HepG2 (cell line): ENCODE measurements at regions not wholly inside any gene's neighbourhood (a gene's known extent, or its start where the extent isn't known, plus 50 kb on each side); places are given as distances from the start of the nearest gene placed in this dataset.

Source experiments
- ATAC-seq: fragments of 200-7000 bp; cut with Tn5 transposase; 3 replicates; pipeline ENCODE4 v1.9.1; 2020; ENCODE audit warnings: mild to moderate bottlenecking, moderate library complexity
- BruUV-seq: library from RNA; stranded (reverse); fragments of 400-500 nt; replicated peaks from 2 replicates; lab custom pipeline; 2021; lab: Mats Ljungman, UMichigan
- CTCF ChIA-PET: fragments of 300-600 bp; formaldehyde crosslinking; extraction: SDS; loops from one replicate; lab custom pipeline; 2021; ENCODE audit warnings: low total read pairs, inconsistent platforms, low intra/inter-chr PET ratio; lab: Yijun Ruan, JAX
- POLR2A ChIA-PET: fragments of 350-600 bp; sonication (Branson Sonifier 250); formaldehyde crosslinking; loops from one replicate; lab custom pipeline; 2020; ENCODE audit warnings: antibody characterized with exemption, inconsistent platforms; lab: Yijun Ruan, JAX
- DNase-seq: peaks from one replicate; pipeline ENCODE4 v3.0.0-alpha.2; 2015; ENCODE audit warnings: low spot score
- FAIRE-seq: peaks from 3 replicates; lab custom pipeline; 2011; peaks lifted over from hg19 to GRCh38; lab: Jason Lieb, UNC
- H2AFZ ChIP-seq: one replicate; pipeline ENCODE4 v1.6.1; 2011; ENCODE audit warnings: low read length, inconsistent platforms
- H3K27ac ChIP-seq: fragments of 300-600 bp; 3 replicates; pipeline ENCODE4 v1.8.0; 2011; ENCODE audit warnings: mixed run types, mild to moderate bottlenecking, mixed read lengths, low read length, inconsistent platforms; ENCODE audit not compliant: insufficient read depth; ENCODE audit errors: extremely low read length
- H3K27me3 ChIP-seq, 2 experiments: fragments of 200-600 bp in 1 of 2; 2 replicates in 1 of 2; 3 replicates in 1 of 2; pipeline versions ENCODE4 v1.6.0 to v1.8.0; 2011; ENCODE audit warnings: low read length in 2 of 2, mild to moderate bottlenecking in 2 of 2, moderate library complexity in 2 of 2, inconsistent platforms in 1 of 2; ENCODE audit not compliant: insufficient read depth in 2 of 2, control insufficient read depth in 1 of 2
- H3K36me3 ChIP-seq, 2 experiments: fragments of 200-600 bp in 1 of 2; replicated peaks in 1 of 2; 2 replicates in 1 of 2; 3 replicates in 1 of 2; pipeline versions ENCODE4 v1.5.1 to v1.8.0; 2011; ENCODE audit warnings: low read length in 2 of 2, inconsistent platforms in 1 of 2; ENCODE audit not compliant: insufficient read depth in 2 of 2, control insufficient read depth in 1 of 2
- H3K4me1 ChIP-seq: 2 replicates; pipeline ENCODE4 v1.5.1; 2012; ENCODE audit warnings: low read length, inconsistent platforms; ENCODE audit not compliant: insufficient read depth
- H3K4me2 ChIP-seq: 2 replicates; pipeline ENCODE4 v1.6.0; 2011; ENCODE audit warnings: low read depth, low read length, inconsistent platforms
- H3K4me3 ChIP-seq, 3 experiments: fragments of 200-600 bp in 1 of 3; sonication (generic), shearing (Covaris generic) in 1 of 3; replicated peaks in 1 of 3; 2 replicates each; pipeline ENCODE4 v1.5.1; 2011 to 2016; ENCODE audit warnings: low read length in 3 of 3, inconsistent platforms in 2 of 3, low read depth in 2 of 3, mild to moderate bottlenecking in 2 of 3, control low read depth in 1 of 3, mixed read lengths in 1 of 3; ENCODE audit not compliant: insufficient read depth in 1 of 3
- H3K79me2 ChIP-seq: one replicate; pipeline ENCODE4 v1.6.1; 2011; ENCODE audit warnings: low read length, inconsistent platforms; ENCODE audit not compliant: insufficient read depth
- H3K9ac ChIP-seq: 2 replicates; pipeline ENCODE4 v1.6.0; 2011; ENCODE audit warnings: mild to moderate bottlenecking, low read depth, low read length, inconsistent platforms; ENCODE audit not compliant: insufficient read depth
- H3K9me3 ChIP-seq: 2 replicates; pipeline ENCODE4 v1.5.1; 2012; ENCODE audit warnings: mild to moderate bottlenecking, low read length
- H4K20me1 ChIP-seq: 2 replicates; pipeline ENCODE4 v1.6.0; 2011; ENCODE audit warnings: inconsistent platforms, mild to moderate bottlenecking, low read length, moderate library complexity; ENCODE audit not compliant: insufficient read depth
- ATF7-NPFF ChIP-seq: sonication (generic); formaldehyde crosslinking; IDR thresholded peaks from 2 replicates; pipeline ENCODE4 v1.8.1; 2023; ENCODE audit warnings: mild to moderate bottlenecking, low read depth, missing genetic modification reagents, moderate library complexity
- ATM ChIP-seq: fragments of 450-650 bp; IDR thresholded peaks from 2 replicates; pipeline ENCODE4 v1.7.1; 2017; ENCODE audit warnings: mild to moderate bottlenecking, borderline replicate concordance
- FOXO1 ChIP-seq: sonication (generic); formaldehyde crosslinking; IDR thresholded peaks from 2 replicates; pipeline ENCODE4 v1.4.0; 2020; ENCODE audit warnings: missing genetic modification reagents
- HHEX ChIP-seq: IDR thresholded peaks from 2 replicates; pipeline ENCODE4 v1.6.1; 2016; ENCODE audit warnings: control low read depth
- RBAK ChIP-seq: sonication (generic); formaldehyde crosslinking; IDR thresholded peaks from 2 replicates; pipeline ENCODE4 v1.5.1; 2020; ENCODE audit warnings: mild to moderate bottlenecking, missing genetic modification reagents
- RBM39 ChIP-seq: fragments of 200-400 bp; formaldehyde crosslinking; IDR thresholded peaks from one replicate; pipeline ENCODE4 v1.6.1; 2018; ENCODE audit warnings: antibody characterized with exemption, mild to moderate bottlenecking, low read depth, low read length; ENCODE audit not compliant: poor library complexity, severe bottlenecking
- ZNF670 ChIP-seq: sonication (generic); formaldehyde crosslinking; IDR thresholded peaks from 2 replicates; pipeline ENCODE4 v1.8.0; 2022; ENCODE audit warnings: mild to moderate bottlenecking, missing genetic modification reagents, borderline replicate concordance
- WGBS: methylation state at CpG from one replicate; pipeline ENCODE4 v1.1.6; 2017; ENCODE audit warnings: low lambda C conversion rate; 5-methylcytosine and 5-hydroxymethylcytosine counted together
- in situ Hi-C: cut with HindIII; loops from 2 replicates; pipeline ENCODE4 v1.10.0; 2017; ENCODE audit warnings: low pct_unique_long_range_greater_than_20kb; ENCODE audit not compliant: extremely low pct_ligation_motif_present
- intact Hi-C: fragments of 100-400 bp; cut with micrococcal nuclease; formaldehyde crosslinking; loops from one replicate; pipeline ENCODE4 v1.10.0; 2022; ENCODE audit not compliant: unreplicated experiment
- TF ChIP-seq, protein P1 (sequence below): sonication (generic); formaldehyde crosslinking; conservative IDR thresholded peaks from 2 replicates; pipeline ENCODE4 v1.8.0; 2022; ENCODE audit warnings: mild to moderate bottlenecking, moderate library complexity, missing genetic modification reagents
- TF ChIP-seq, protein P2 (sequence below): sonication (generic); formaldehyde crosslinking; IDR thresholded peaks from 2 replicates; pipeline ENCODE4 v1.4.0; 2020; ENCODE audit warnings: missing genetic modification reagents

DNA sequence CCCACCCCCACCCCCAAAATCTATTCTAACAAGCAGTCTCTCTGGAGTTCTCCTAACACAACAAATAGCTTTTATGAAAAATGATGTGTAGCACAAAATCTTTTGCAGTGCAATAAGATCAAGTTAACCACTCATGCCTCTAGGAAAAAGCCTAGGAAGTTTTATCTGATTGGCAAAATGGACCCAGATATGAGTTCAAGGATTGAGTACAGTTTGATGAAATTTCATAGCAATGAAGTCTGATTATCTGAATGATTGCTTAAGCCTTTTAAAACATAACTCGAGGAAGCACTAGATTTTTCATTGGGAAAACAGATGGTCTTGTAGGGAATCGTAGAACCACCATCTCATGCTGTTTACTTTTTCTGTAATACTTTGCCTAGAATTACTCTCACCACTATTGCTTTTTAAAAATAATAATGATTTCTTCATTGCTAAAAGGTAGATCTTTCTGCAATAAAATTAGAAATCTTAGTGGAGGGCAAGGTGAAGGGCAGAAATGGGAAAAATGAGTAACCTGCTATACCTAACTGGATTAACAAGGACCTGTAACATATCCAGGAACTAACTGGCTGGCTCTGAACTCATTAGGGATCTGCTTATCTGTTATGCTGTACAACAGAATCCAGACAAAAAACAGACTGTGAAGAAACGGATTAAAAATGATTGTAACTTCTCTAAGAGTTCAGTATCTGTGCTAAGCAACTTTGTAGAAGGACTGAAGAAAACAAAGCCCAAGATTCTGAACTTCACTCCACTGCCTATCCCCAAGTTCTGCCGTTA, 73.7 kb upstream of the ETAA1 start:
- H3K4me1 ChIP-seq, result no peaks in the 10 kb centered on the region
- no peak overlapping the region for H3K4me2 ChIP-seq
- H3K36me3 ChIP-seq, result no peaks in the 10 kb centered on the region
- intact Hi-C loops, result loop anchor here (2.0 to 10.0 kb wide), 4 partner anchors 71 to 737 kb away; partner anchors contain the start of gene ETAA1
- CTCF ChIA-PET, result interaction anchor here (0.6 kb wide), 1 partner anchor 1683 kb away, joined by 3 read pairs; no protein-coding TSS in a partner anchor
- H3K79me2 ChIP-seq, result no peaks in the 10 kb centered on the region
- WGBS, result 22% methylated on average over 4 of the region's 4 CpGs
- no peak for DNase-seq
- no TSS peak for BruUV-seq
- no peak overlapping the region for H3K27ac ChIP-seq
- FAIRE-seq, result no peak
- TF ChIP-seq ZNF670 (CRISPR knock-in tag) (no peak), FOXO1 (CRISPR knock-in tag) (no peak), ATM (no peak), HHEX (CRISPR knock-in tag) (no peak), RBAK (CRISPR knock-in tag) (no peak), RBM39 (no peak), ATF7-NPFF (CRISPR knock-in tag) (no peak)
- TF ChIP-seq, protein P1, sequence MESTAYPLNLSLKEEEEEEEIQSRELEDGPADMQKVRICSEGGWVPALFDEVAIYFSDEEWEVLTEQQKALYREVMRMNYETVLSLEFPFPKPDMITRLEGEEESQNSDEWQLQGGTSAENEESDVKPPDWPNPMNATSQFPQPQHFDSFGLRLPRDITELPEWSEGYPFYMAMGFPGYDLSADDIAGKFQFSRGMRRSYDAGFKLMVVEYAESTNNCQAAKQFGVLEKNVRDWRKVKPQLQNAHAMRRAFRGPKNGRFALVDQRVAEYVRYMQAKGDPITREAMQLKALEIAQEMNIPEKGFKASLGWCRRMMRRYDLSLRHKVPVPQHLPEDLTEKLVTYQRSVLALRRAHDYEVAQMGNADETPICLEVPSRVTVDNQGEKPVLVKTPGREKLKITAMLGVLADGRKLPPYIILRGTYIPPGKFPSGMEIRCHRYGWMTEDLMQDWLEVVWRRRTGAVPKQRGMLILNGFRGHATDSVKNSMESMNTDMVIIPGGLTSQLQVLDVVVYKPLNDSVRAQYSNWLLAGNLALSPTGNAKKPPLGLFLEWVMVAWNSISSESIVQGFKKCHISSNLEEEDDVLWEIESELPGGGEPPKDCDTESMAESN (CRISPR knock-in tag), result no peak
- TF ChIP-seq, protein P2, sequence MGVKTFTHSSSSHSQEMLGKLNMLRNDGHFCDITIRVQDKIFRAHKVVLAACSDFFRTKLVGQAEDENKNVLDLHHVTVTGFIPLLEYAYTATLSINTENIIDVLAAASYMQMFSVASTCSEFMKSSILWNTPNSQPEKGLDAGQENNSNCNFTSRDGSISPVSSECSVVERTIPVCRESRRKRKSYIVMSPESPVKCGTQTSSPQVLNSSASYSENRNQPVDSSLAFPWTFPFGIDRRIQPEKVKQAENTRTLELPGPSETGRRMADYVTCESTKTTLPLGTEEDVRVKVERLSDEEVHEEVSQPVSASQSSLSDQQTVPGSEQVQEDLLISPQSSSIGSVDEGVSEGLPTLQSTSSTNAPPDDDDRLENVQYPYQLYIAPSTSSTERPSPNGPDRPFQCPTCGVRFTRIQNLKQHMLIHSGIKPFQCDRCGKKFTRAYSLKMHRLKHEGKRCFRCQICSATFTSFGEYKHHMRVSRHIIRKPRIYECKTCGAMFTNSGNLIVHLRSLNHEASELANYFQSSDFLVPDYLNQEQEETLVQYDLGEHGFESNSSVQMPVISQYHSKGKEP, result no peak
- TF ChIP-seq, all 625 proteins: peak for 0
- Histone ChIP-seq H2AFZ (no peak overlapping the region), H3K9ac (no peak overlapping the region), H3K27me3 (no peaks in the 10 kb centered on the region), H3K4me3 (no peak overlapping the region), H3K9me3 (no peaks in the 10 kb centered on the region), H4K20me1 (no peaks in the 10 kb centered on the region)
- in situ Hi-C loops, result loop anchor here (25.0 kb wide), 1 partner anchor 886 kb away; the partner anchor contains the start of gene MEIS1
- POLR2A ChIA-PET, result no interaction called here
- no peak for ATAC-seq
